Naive thymus-derived CD4-positive, alpha-beta T cell (primary cell): ENCODE measurements at regions not wholly inside any gene's neighbourhood (a gene's known extent, or its start where the extent isn't known, plus 50 kb on each side); places are given as distances from the start of the nearest gene placed in this dataset.

Experiments used
- ATAC-seq: fragments of 150-1000 bp; cut with Tn5 transposase; 2 replicates; pipeline ENCODE4 v1.10.0; 2021; ENCODE audit warnings: mild to moderate bottlenecking, moderate library complexity
- CTCF ChIA-PET: fragments of 350-600 bp; sonication (Branson Sonifier 250); formaldehyde crosslinking; loops from one replicate; lab custom pipeline; 2021; ENCODE audit warnings: antibody characterized with exemption; lab: Charles Lee
- POLR2A ChIA-PET: fragments of 350-600 bp; sonication (Branson Sonifier 250); formaldehyde crosslinking; loops from one replicate; lab custom pipeline; 2021; ENCODE audit warnings: antibody characterized with exemption, inconsistent platforms; lab: Charles Lee
- DNase-seq, 9 donors: peaks; one replicate each; pipeline versions ENCODE4 v3.0.0 to v3.0.0-alpha.2; 2020 to 2022; ENCODE audit warnings: mixed read lengths in 1 of 9
- H3K27ac ChIP-seq: one replicate; pipeline ENCODE4 v1.7.0; 2013; ENCODE audit warnings: mild to moderate bottlenecking, low read depth, low read length, moderate library complexity
- H3K27me3 ChIP-seq, 2 donors: one replicate each; pipeline ENCODE4 v1.7.0; 2013; ENCODE audit warnings: low read length in 2 of 2, mild to moderate bottlenecking in 2 of 2, moderate library complexity in 2 of 2; ENCODE audit not compliant: control insufficient read depth in 2 of 2, insufficient read depth in 2 of 2
- H3K36me3 ChIP-seq, 3 experiments: 1 replicate in 2 of 3; 2 replicates in 1 of 3; pipeline ENCODE4 v1.7.0; 2013; ENCODE audit warnings: low read length in 3 of 3, mild to moderate bottlenecking in 3 of 3, moderate library complexity in 1 of 3; ENCODE audit not compliant: insufficient read depth in 3 of 3, control insufficient read depth in 2 of 3
- H3K4me1 ChIP-seq, 2 donors: one replicate each; pipeline ENCODE4 v1.7.0; 2013; ENCODE audit warnings: low read length in 2 of 2, mild to moderate bottlenecking in 2 of 2, moderate library complexity in 1 of 2; ENCODE audit not compliant: control insufficient read depth in 2 of 2, insufficient read depth in 2 of 2
- H3K4me3 ChIP-seq: 2 replicates; pipeline ENCODE4 v1.7.0; 2013; ENCODE audit warnings: mild to moderate bottlenecking, low read length
- H3K9me3 ChIP-seq, 3 experiments: 1 replicate in 2 of 3; 2 replicates in 1 of 3; pipeline ENCODE4 v1.7.0; 2013; ENCODE audit warnings: low read length in 3 of 3; ENCODE audit not compliant: control insufficient read depth in 2 of 3
- H3K27ac Mint-ChIP-seq, 9 donors: one replicate each; pipeline ENCODE4 v1.8.0; 2020 to 2022; ENCODE audit warnings: mixed read lengths in 9 of 9, mild to moderate bottlenecking in 8 of 9, moderate library complexity in 5 of 9, inconsistent platforms in 2 of 9
- H3K27me3 Mint-ChIP-seq, 5 donors: one replicate each; pipeline ENCODE4 v1.8.0; 2021 to 2022; ENCODE audit warnings: mixed read lengths in 5 of 5, mild to moderate bottlenecking in 1 of 5
- H3K36me3 Mint-ChIP-seq, 5 donors: one replicate each; pipeline ENCODE4 v1.8.0; 2020 to 2022; ENCODE audit warnings: mixed read lengths in 5 of 5, mild to moderate bottlenecking in 3 of 5, inconsistent platforms in 1 of 5
- H3K4me1 Mint-ChIP-seq, 7 donors: one replicate each; pipeline ENCODE4 v1.8.0; 2020 to 2022; ENCODE audit warnings: mixed read lengths in 7 of 7, mild to moderate bottlenecking in 3 of 7, inconsistent platforms in 1 of 7
- H3K4me3 Mint-ChIP-seq, 10 donors: one replicate each; pipeline ENCODE4 v1.8.0; 2020 to 2022; ENCODE audit warnings: mild to moderate bottlenecking in 10 of 10, mixed read lengths in 10 of 10, moderate library complexity in 6 of 10, inconsistent platforms in 2 of 10
- H3K9me3 Mint-ChIP-seq, 11 donors: one replicate each; pipeline ENCODE4 v1.8.0; 2020 to 2022; ENCODE audit warnings: mixed read lengths in 11 of 11, mild to moderate bottlenecking in 4 of 11, inconsistent platforms in 1 of 11, moderate library complexity in 1 of 11
- intact Hi-C, 2 donors: fragments of 100-400 bp; cut with micrococcal nuclease; formaldehyde crosslinking; loops; one replicate each; pipeline ENCODE4 v1.15.1; 2023

- Mint-ChIP-seq H3K27ac (no peak overlapping the region), H3K4me1 (no peaks in the 10 kb centered on the region), H3K9me3 (peaks cover 0 to 9% (median 0%) of the 10 kb centered on the region in 11 donors), H3K36me3 (no peaks in the 10 kb centered on the region), H3K4me3 (no peak overlapping the region), H3K27me3 (peaks cover 8 to 41% (median 23%) of the 10 kb centered on the region in 5 donors)
- ChIA-PET POLR2A (no interaction called here), CTCF (no interaction called here)
- Histone ChIP-seq H3K4me3 (no peak overlapping the region), H3K4me1 (no peaks in the 10 kb centered on the region), H3K9me3 (no peaks in the 10 kb centered on the region), H3K27ac (no peak overlapping the region), H3K27me3 (no peaks in the 10 kb centered on the region), H3K36me3 (no peaks in the 10 kb centered on the region)
- no peak for ATAC-seq
- intact Hi-C loops: no loop called here
- DNase-seq: no peak
Observed at GRCh38 chr5:38154615-38155204, 103.6 kb upstream of the EGFLAM start.

GRCh38 chr5:38151878-38152277, 106.5 kb upstream of the EGFLAM start:
- Mint-ChIP-seq H3K4me1 (no peaks in the 10 kb centered on the region), H3K27ac (no peak overlapping the region), H3K27me3 (peaks cover 6 to 29% (median 23%) of the 10 kb centered on the region in 5 donors), H3K4me3 (no peak overlapping the region), H3K36me3 (no peaks in the 10 kb centered on the region), H3K9me3 (peaks cover 0 to 9% (median 0%) of the 10 kb centered on the region in 11 donors)
- DNase-seq (no peak), ATAC-seq (no peak)
- Histone ChIP-seq H3K27ac (no peak overlapping the region), H3K36me3 (no peaks in the 10 kb centered on the region), H3K4me1 (no peaks in the 10 kb centered on the region), H3K27me3 (no peaks in the 10 kb centered on the region), H3K4me3 (no peak overlapping the region), H3K9me3 (no peaks in the 10 kb centered on the region)
- ChIA-PET CTCF (no interaction called here), POLR2A (no interaction called here)
- intact Hi-C loops: no loop called here

GRCh38 chr5:38149815-38150195, 108.6 kb upstream of the EGFLAM start:
- Histone ChIP-seq H3K27ac (no peak overlapping the region), H3K36me3 (no peaks in the 10 kb centered on the region), H3K4me3 (no peak overlapping the region), H3K9me3 (no peaks in the 10 kb centered on the region), H3K4me1 (no peaks in the 10 kb centered on the region), H3K27me3 (no peaks in the 10 kb centered on the region)
- intact Hi-C loops: no loop called here
- CTCF ChIA-PET: no interaction called here
- POLR2A ChIA-PET: no interaction called here
- no peaks in the 10 kb centered on the region for H3K36me3 Mint-ChIP-seq
- no peaks in the 10 kb centered on the region for H3K4me1 Mint-ChIP-seq
- peaks cover 3 to 33% (median 19%) of the 10 kb centered on the region in 5 donors for H3K27me3 Mint-ChIP-seq
- no peak for DNase-seq
- H3K9me3 Mint-ChIP-seq: peaks cover 0 to 11% (median 0%) of the 10 kb centered on the region in 11 donors
- no peak for ATAC-seq
- no peak overlapping the region for H3K27ac Mint-ChIP-seq
- no peak overlapping the region for H3K4me3 Mint-ChIP-seq

- Mint-ChIP-seq H3K4me1 (no peaks in the 10 kb centered on the region), H3K27me3 (peaks cover 3 to 27% (median 12%) of the 10 kb centered on the region in 5 donors), H3K36me3 (no peaks in the 10 kb centered on the region), H3K27ac (no peak overlapping the region), H3K4me3 (no peak overlapping the region), H3K9me3 (peaks cover 0 to 6% (median 0%) of the 10 kb centered on the region in 11 donors)
- H3K27me3 ChIP-seq: no peaks in the 10 kb centered on the region
- no peak for DNase-seq
- H3K4me3 ChIP-seq: no peak overlapping the region
- H3K9me3 ChIP-seq: no peaks in the 10 kb centered on the region
- ChIA-PET CTCF (no interaction called here), POLR2A (no interaction called here)
- intact Hi-C loops: no loop called here
- no peaks in the 10 kb centered on the region for H3K4me1 ChIP-seq
- H3K27ac ChIP-seq: no peak overlapping the region
- H3K36me3 ChIP-seq: no peaks in the 10 kb centered on the region
- ATAC-seq: no peak
Observed at GRCh38 chr5:38148021-38148625, 110.2 kb upstream of the EGFLAM start.

GRCh38 chr5:38143384-38143783, 115.0 kb upstream of the EGFLAM start:
- intact Hi-C loops: no loop called here
- Mint-ChIP-seq H3K27ac (no peak overlapping the region), H3K27me3 (peaks cover 0 to 9% (median 0%) of the 10 kb centered on the region in 5 donors), H3K36me3 (no peaks in the 10 kb centered on the region), H3K4me3 (no peak overlapping the region), H3K9me3 (peaks cover 0 to 3% (median 0%) of the 10 kb centered on the region in 11 donors), H3K4me1 (no peaks in the 10 kb centered on the region)
- POLR2A ChIA-PET: no interaction called here
- Histone ChIP-seq H3K4me3 (no peak overlapping the region), H3K36me3 (no peaks in the 10 kb centered on the region), H3K27ac (no peak overlapping the region), H3K9me3 (no peaks in the 10 kb centered on the region), H3K27me3 (no peaks in the 10 kb centered on the region), H3K4me1 (no peaks in the 10 kb centered on the region)
- ATAC-seq (no peak), DNase-seq (no peak)
- CTCF ChIA-PET: no interaction called here

GRCh38 chr5:38141665-38142064, 116.7 kb upstream of the EGFLAM start:
- Mint-ChIP-seq H3K27me3 (peaks cover 0 to 8% (median 4%) of the 10 kb centered on the region in 5 donors), H3K4me1 (no peaks in the 10 kb centered on the region), H3K27ac (no peak overlapping the region), H3K9me3 (peaks cover 0 to 6% (median 0%) of the 10 kb centered on the region in 11 donors), H3K36me3 (no peaks in the 10 kb centered on the region), H3K4me3 (no peak overlapping the region)
- ATAC-seq: no peak
- no peak for DNase-seq
- intact Hi-C loops: no loop called here
- H3K27ac ChIP-seq: no peak overlapping the region
- H3K9me3 ChIP-seq: no peaks in the 10 kb centered on the region
- H3K36me3 ChIP-seq: no peaks in the 10 kb centered on the region
- no peak overlapping the region for H3K4me3 ChIP-seq
- no peaks in the 10 kb centered on the region for H3K4me1 ChIP-seq
- POLR2A ChIA-PET: no interaction called here
- CTCF ChIA-PET: no interaction called here
- no peaks in the 10 kb centered on the region for H3K27me3 ChIP-seq

- no peak for DNase-seq
- Mint-ChIP-seq H3K4me3 (no peak overlapping the region), H3K27me3 (peaks cover 0 to 8% (median 5%) of the 10 kb centered on the region in 5 donors), H3K27ac (no peak overlapping the region), H3K4me1 (no peaks in the 10 kb centered on the region), H3K36me3 (no peaks in the 10 kb centered on the region), H3K9me3 (peaks cover 0 to 7% (median 0%) of the 10 kb centered on the region in 11 donors)
- no peak overlapping the region for H3K4me3 ChIP-seq
- POLR2A ChIA-PET: no interaction called here
- no peaks in the 10 kb centered on the region for H3K36me3 ChIP-seq
- H3K9me3 ChIP-seq: no peaks in the 10 kb centered on the region
- H3K27me3 ChIP-seq: no peaks in the 10 kb centered on the region
- intact Hi-C loops: no loop called here
- no peaks in the 10 kb centered on the region for H3K4me1 ChIP-seq
- CTCF ChIA-PET: no interaction called here
- no peak for ATAC-seq
- no peak overlapping the region for H3K27ac ChIP-seq
Observed at GRCh38 chr5:38138574-38138973, 119.8 kb upstream of the EGFLAM start.
